PC-9 (cell line): ENCODE measurements at regions not wholly inside any gene's neighbourhood (a gene's known extent, or its start where the extent isn't known, plus 50 kb on each side); places are given as distances from the start of the nearest gene placed in this dataset.

Experiments used
- EZH2 ChIP-seq: fragments of 200-600 bp; sonication (generic); IDR thresholded peaks from 2 replicates; pipeline ENCODE4 v1.8.0; 2017; ENCODE audit warnings: antibody characterized with exemption, low read depth
- TF ChIP-seq, protein P1 (sequence below): fragments of 200-600 bp; sonication (generic); conservative IDR thresholded peaks from 2 replicates; pipeline ENCODE4 v1.6.1; 2017; ENCODE audit warnings: mixed run types, antibody characterized with exemption, mild to moderate bottlenecking, moderate library complexity

DNA sequence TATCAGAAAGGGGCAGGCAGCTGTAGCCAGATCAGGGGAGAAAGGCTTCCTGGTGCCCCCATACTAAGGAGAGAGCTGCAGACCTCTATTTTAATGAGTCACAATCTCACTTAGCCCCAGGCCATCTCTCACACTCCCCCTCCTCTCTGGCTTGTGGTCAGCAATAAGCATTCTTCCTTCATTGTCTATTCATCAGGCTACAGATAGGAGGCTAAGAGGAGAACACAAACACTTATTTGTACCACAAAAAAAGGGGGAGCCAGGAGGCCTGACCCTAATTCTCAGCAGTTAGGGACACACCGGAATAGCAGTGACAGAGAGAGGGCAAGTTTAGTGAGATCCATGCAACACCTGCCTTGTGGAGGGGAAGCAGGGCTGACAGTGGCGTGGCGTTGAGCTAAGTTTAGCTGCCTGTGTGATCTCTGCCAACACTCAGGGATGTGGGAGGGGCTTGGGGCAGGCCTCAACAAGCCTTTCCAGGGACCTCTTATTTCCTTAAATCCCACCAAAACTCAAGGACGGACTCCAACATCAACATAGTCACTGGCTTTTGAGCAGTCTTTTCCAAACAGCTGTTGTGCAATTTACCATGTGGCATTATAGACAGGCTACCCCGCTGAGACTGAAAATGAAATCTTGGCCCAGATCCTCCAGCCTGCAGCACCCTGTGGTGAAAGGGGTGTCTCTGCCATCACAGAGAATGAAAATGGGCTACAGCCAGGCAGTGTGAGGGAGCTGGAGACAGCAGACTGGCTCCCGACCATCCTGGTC lies 191.9 kb upstream of the TSC22D2 start:
- TF ChIP-seq, protein P1, sequence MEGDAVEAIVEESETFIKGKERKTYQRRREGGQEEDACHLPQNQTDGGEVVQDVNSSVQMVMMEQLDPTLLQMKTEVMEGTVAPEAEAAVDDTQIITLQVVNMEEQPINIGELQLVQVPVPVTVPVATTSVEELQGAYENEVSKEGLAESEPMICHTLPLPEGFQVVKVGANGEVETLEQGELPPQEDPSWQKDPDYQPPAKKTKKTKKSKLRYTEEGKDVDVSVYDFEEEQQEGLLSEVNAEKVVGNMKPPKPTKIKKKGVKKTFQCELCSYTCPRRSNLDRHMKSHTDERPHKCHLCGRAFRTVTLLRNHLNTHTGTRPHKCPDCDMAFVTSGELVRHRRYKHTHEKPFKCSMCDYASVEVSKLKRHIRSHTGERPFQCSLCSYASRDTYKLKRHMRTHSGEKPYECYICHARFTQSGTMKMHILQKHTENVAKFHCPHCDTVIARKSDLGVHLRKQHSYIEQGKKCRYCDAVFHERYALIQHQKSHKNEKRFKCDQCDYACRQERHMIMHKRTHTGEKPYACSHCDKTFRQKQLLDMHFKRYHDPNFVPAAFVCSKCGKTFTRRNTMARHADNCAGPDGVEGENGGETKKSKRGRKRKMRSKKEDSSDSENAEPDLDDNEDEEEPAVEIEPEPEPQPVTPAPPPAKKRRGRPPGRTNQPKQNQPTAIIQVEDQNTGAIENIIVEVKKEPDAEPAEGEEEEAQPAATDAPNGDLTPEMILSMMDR = no peak; the same call in 1 of the 2 replicates
- TF ChIP-seq EZH2 = no peak
